ENCODE measurements at regions not wholly inside any gene's neighbourhood (a gene's known extent, or its start where the extent isn't known, plus 50 kb on each side); places are given as distances from the start of the nearest gene placed in this dataset.
A peak's percentile ranks its signal among the peaks of the same experiment; 100 is the strongest.

DNA sequence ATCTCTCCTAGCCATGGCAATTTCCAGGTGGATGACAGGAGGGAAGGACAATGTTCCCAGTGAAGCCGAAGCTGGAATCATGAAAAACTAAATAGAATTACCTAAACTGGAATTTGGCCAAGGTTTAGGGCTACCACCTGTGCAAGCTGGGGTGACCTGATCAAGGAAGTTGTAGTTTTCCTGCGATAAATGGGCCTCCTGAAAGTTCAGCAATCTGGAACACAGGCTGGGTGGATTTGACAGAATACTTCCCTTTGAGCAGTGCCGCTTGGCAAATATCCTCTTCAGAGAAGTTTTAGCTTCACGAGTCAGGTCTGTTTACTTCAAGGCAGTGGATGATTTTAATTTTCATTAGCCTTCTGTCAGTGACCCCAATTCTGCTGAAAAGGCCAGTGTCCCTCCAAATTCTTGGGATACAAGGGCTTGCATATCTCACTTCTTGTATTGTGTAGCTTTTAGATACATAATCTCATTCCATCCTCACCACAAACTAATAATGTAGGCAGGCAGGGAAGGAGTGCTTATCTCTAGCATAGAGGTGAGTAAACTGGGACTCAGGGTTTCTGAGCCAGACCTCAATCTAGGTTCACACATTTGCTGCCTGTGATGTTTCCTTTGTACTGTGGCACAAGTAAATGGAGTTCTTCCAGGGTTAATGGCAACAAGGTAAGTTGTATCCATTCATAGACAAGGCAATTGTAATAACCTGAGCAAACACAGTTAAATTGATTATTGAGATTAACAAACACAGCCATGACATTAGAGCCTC lies 349.4 kb downstream of the NUF2 start:
- ATAC-seq (ENCODE audit: low FRiP score): no peak
- 71 to 74% methylated on average over 4 of the region's 4 CpGs for WGBS, 2 donors
- no peak overlapping the region for H3K4me3 ChIP-seq (ENCODE audit: low read length in 2 of 2)

DNA sequence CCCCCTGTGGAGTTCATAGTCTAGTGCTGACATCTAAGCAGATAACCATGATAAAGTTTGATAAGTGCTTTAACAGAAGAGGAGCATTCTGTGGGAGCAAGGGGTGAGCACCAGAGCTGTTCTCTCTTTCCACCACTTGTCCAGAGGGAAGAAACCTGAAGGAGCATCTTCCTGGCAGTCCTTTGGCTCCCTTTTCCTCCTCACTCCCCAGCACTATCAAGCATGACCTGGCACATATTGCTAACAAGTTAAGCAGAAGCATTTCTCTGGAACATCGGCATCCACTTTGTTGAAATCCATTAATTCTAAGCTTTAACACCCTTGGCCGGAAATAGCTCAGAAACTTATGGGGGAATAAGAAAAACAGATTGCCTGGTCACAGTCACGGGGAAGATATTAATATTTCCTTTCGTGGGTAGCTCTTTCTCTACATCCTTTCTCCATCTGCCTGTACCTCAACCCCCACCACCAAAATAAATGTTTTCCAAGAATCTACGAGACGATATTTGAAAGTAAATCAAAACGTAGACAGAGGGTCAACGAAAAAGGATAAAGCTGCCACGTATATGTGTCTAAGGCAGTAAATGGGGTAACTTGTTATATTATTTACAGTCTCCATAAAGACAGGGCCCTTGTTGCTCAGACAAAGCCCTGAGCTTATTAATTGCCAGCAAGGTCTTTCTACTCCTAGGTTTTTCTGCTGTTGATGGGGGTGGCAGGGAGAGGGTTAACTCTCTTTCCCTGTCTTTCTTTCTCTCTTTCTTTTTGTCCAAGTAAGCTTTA lies 351.4 kb downstream of the NUF2 start:
- H3K36me3 ChIP-seq (ENCODE audit: control insufficient read depth in 1 of 2, insufficient read depth in 2 of 2, low read length in 1 of 2): no peaks in the 10 kb centered on the region
- H3K27ac ChIP-seq (ENCODE audit: low read depth in 1 of 2, low read length in 2 of 2): no peak overlapping the region
- DNase-seq (no peak), ATAC-seq (ENCODE audit: low FRiP score) (no peak)
- 12 to 32% methylated on average over 9 of the region's 9 CpGs for WGBS, 2 donors
- H3K4me1 ChIP-seq (ENCODE audit: control insufficient read depth in 1 of 2, insufficient read depth in 2 of 2, low read length in 2 of 2): no peaks in the 10 kb centered on the region
- H3K27me3 ChIP-seq (ENCODE audit: control insufficient read depth in 1 of 2, insufficient read depth in 2 of 2, low read length in 1 of 2): peaks cover 0 to 5% of the 10 kb centered on the region in 2 donors
- no peaks in the 10 kb centered on the region for H3K9me3 ChIP-seq (ENCODE audit: control insufficient read depth, low read length)
- no peak overlapping the region for H3K4me3 ChIP-seq (ENCODE audit: low read length in 2 of 2)
- intact Hi-C loops (cut with DNase I): no loop called here

More for the DNA sequence above, 349.4 kb downstream of the NUF2 start:
- no peak overlapping the region for H3K27ac ChIP-seq (ENCODE audit: low read depth in 1 of 2, low read length in 2 of 2)
- H3K27me3 ChIP-seq (ENCODE audit: control insufficient read depth in 1 of 2, insufficient read depth in 2 of 2, low read length in 1 of 2): peaks cover 0 to 5% of the 10 kb centered on the region in 2 donors
- H3K4me1 ChIP-seq (ENCODE audit: control insufficient read depth in 1 of 2, insufficient read depth in 2 of 2, low read length in 2 of 2): no peaks in the 10 kb centered on the region
- no peaks in the 10 kb centered on the region for H3K9me3 ChIP-seq (ENCODE audit: control insufficient read depth, low read length)
- no peaks in the 10 kb centered on the region for H3K36me3 ChIP-seq (ENCODE audit: control insufficient read depth in 1 of 2, insufficient read depth in 2 of 2, low read length in 1 of 2)
- DNase-seq: no peak
- intact Hi-C loops (cut with DNase I): no loop called here

DNA sequence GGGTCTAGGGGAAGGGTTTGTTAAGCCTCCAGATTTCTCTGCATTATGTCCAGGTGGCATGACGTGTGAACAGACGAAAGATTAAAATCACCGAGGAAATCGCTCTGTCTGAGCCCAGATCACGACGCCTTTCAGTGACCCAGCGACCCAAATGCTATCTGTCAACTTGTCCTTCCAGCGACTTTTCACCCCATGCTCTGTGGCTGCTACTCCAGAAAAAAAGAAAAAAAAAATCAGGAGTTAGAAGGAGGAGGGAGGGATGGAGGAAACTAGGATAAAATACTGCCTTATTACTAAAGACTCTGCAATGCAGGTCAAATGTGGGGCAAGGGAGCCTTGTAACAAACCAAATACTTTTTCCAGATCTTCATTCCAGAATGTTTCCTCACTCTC lies 352.0 kb downstream of the NUF2 start:
- Histone ChIP-seq H3K36me3 (ENCODE audit: control insufficient read depth in 1 of 2, insufficient read depth in 2 of 2, low read length in 1 of 2) (no peaks in the 10 kb centered on the region), H3K27ac (ENCODE audit: low read depth in 1 of 2, low read length in 2 of 2) (no peak overlapping the region), H3K9me3 (ENCODE audit: control insufficient read depth, low read length) (no peaks in the 10 kb centered on the region), H3K27me3 (ENCODE audit: control insufficient read depth in 1 of 2, insufficient read depth in 2 of 2, low read length in 1 of 2) (peaks cover 0 to 4% of the 10 kb centered on the region in 2 donors), H3K4me3 (ENCODE audit: low read length in 2 of 2) (no peak overlapping the region), H3K4me1 (ENCODE audit: control insufficient read depth in 1 of 2, insufficient read depth in 2 of 2, low read length in 2 of 2) (no peaks in the 10 kb centered on the region)
- WGBS, 2 donors: 11 to 14% methylated on average over 8 of the region's 8 CpGs
- intact Hi-C loops (cut with DNase I): no loop called here
- peak; percentile 70 for ATAC-seq (ENCODE audit: low FRiP score)
- DNase-seq: no peak

DNA sequence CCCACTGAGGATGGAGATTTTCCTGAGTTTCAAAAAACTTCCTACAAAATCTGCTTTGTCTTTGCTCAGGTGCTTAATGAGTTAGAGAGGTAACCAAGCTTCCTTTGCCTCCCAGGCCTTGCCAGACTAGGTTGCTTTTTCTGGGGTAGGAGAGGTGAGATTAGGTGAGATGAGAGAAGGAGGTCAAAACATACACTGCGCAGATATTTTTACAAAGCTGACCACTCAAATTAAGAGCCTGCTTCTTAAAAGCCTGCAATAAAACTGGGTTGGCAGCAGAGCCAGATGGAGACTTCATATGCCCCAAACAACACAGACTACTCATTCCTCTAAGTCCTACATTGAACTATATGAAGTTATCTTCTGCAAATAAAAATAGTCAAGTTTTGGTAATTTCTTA lies 352.5 kb downstream of the NUF2 start:
- no peaks in the 10 kb centered on the region for H3K4me1 ChIP-seq (ENCODE audit: control insufficient read depth in 1 of 2, insufficient read depth in 2 of 2, low read length in 2 of 2)
- H3K36me3 ChIP-seq (ENCODE audit: control insufficient read depth in 1 of 2, insufficient read depth in 2 of 2, low read length in 1 of 2): no peaks in the 10 kb centered on the region
- no peak overlapping the region for H3K27ac ChIP-seq (ENCODE audit: low read depth in 1 of 2, low read length in 2 of 2)
- H3K27me3 ChIP-seq (ENCODE audit: control insufficient read depth in 1 of 2, insufficient read depth in 2 of 2, low read length in 1 of 2): no peaks in the 10 kb centered on the region
- WGBS, 2 donors: 73% methylated on average over 1 of the region's 1 CpG
- DNase-seq: no peak
- ATAC-seq (ENCODE audit: low FRiP score): no peak
- H3K9me3 ChIP-seq (ENCODE audit: control insufficient read depth, low read length): no peaks in the 10 kb centered on the region
- no peak overlapping the region for H3K4me3 ChIP-seq (ENCODE audit: low read length in 2 of 2)
- intact Hi-C loops (cut with DNase I): no loop called here

DNA sequence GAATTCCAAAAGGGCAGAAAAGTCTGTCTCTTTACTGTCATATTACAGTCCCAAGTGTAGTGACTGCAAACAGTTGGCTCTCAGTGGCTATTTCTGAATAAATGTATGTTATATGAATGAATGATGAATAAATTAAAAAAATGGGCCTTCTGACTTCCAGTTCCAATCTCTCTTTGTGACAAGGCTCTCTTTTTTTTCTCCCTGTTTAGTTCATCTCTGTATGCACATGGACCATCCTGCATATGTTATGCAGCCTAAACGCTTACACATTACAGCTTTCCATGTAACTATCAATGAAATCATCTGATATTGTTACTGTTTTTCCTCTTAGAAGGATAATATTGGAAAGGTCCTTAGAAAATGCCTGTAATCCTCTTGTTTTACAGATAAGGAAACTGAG lies 363.0 kb downstream of the NUF2 start:
- Histone ChIP-seq H3K36me3 (ENCODE audit: control insufficient read depth in 1 of 2, insufficient read depth in 2 of 2, low read length in 1 of 2) (no peaks in the 10 kb centered on the region), H3K27ac (ENCODE audit: low read depth in 1 of 2, low read length in 2 of 2) (no peak overlapping the region), H3K27me3 (ENCODE audit: control insufficient read depth in 1 of 2, insufficient read depth in 2 of 2, low read length in 1 of 2) (no peaks in the 10 kb centered on the region), H3K9me3 (ENCODE audit: control insufficient read depth, low read length) (no peaks in the 10 kb centered on the region), H3K4me1 (ENCODE audit: control insufficient read depth in 1 of 2, insufficient read depth in 2 of 2, low read length in 2 of 2) (no peaks in the 10 kb centered on the region), H3K4me3 (ENCODE audit: low read length in 2 of 2) (no peak overlapping the region)
- ATAC-seq (ENCODE audit: low FRiP score) (no peak), DNase-seq (no peak)
- intact Hi-C loops (cut with DNase I): no loop called here
- WGBS, 2 donors: 90 to 94% methylated on average over 1 of the region's 1 CpG

DNA sequence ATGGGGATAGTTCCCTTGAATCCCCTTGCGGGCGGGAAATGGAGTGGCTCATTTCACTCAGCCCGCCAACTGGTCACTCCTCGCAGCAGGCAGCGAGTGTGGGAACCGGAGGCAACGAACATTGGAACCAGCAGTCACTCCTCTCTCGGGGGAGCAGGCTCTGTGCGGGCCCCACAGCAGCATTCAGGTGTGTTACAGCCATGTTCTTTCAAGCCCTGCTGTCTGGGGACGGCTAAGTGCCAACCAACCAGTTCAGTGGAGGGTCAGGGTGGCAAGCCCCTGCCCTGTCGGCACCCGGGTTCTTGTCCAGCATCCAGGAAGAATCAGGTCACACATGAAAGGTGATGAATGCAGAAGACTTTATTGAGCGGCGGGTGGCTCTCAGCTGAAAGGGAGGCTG lies 370.5 kb downstream of the NUF2 start:
- H3K36me3 ChIP-seq (ENCODE audit: control insufficient read depth in 1 of 2, insufficient read depth in 2 of 2, low read length in 1 of 2): no peaks in the 10 kb centered on the region
- DNase-seq: no peak
- no peaks in the 10 kb centered on the region for H3K9me3 ChIP-seq (ENCODE audit: control insufficient read depth, low read length)
- no peak for ATAC-seq (ENCODE audit: low FRiP score)
- no peak overlapping the region for H3K27ac ChIP-seq (ENCODE audit: low read depth in 1 of 2, low read length in 2 of 2)
- no peaks in the 10 kb centered on the region for H3K4me1 ChIP-seq (ENCODE audit: control insufficient read depth in 1 of 2, insufficient read depth in 2 of 2, low read length in 2 of 2)
- intact Hi-C loops (cut with DNase I): no loop called here
- whole genome bisulfite sequencing, 2 donors: 78 to 93% methylated on average over 14 of the region's 14 CpGs
- H3K27me3 ChIP-seq (ENCODE audit: control insufficient read depth in 1 of 2, insufficient read depth in 2 of 2, low read length in 1 of 2): no peaks in the 10 kb centered on the region
- no peak overlapping the region for H3K4me3 ChIP-seq (ENCODE audit: low read length in 2 of 2)

DNA sequence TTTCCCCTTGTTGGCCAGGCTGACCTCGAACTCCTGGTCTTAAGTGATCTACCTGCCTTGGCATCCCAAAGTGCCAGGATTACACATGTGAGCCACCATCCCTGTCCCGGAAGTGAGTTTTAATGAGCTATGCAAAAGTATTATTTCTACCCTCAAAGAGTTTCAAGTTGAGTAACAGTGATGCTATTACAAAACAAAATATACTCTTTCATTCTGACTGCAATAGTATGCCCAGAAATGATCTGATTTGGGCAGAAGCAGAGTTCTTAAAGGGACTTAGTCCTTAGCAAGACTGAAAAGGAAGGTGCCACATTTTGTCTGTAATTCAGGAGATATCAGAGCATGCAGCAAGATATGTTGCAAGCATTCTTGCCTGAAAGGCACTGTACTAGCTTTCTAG lies 375.4 kb downstream of the NUF2 start:
- Histone ChIP-seq H3K4me1 (ENCODE audit: control insufficient read depth in 1 of 2, insufficient read depth in 2 of 2, low read length in 2 of 2) (no peaks in the 10 kb centered on the region), H3K27ac (ENCODE audit: low read depth in 1 of 2, low read length in 2 of 2) (no peak overlapping the region), H3K27me3 (ENCODE audit: control insufficient read depth in 1 of 2, insufficient read depth in 2 of 2, low read length in 1 of 2) (no peaks in the 10 kb centered on the region), H3K36me3 (ENCODE audit: control insufficient read depth in 1 of 2, insufficient read depth in 2 of 2, low read length in 1 of 2) (no peaks in the 10 kb centered on the region), H3K4me3 (ENCODE audit: low read length in 2 of 2) (no peak overlapping the region), H3K9me3 (ENCODE audit: control insufficient read depth, low read length) (no peaks in the 10 kb centered on the region)
- intact Hi-C loops (cut with DNase I): no loop called here
- ATAC-seq (ENCODE audit: low FRiP score) (no peak), DNase-seq (no peak)
- 45 to 66% methylated on average over 2 of the region's 2 CpGs for WGBS, 2 donors

DNA sequence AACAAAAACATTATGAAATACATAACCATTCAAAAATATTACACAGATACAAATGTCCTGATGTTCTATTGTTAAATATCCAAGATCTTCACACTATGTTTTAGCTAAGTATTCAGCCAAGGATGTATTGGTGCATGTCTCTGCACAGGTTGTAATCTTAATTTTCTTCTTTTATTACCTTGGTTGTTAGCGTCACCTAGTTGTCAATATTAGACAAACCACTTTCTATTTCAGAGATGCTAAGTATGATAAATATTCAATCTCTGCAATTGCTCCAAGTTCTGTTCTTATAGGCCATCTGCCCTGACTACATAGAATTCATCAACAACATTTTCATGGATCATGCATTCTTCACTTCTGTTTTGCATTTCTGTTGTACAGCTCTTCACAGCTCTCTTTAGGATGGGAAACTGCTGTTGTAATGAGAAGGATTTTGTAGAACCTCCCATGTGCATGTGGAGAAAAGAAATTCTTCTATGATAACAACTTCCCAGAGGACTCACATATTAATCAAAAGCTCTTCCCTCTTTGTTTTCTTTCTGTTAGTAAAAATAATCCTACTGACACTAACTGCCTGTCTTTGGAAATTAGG lies 380.1 kb downstream of the NUF2 start:
- no peaks in the 10 kb centered on the region for H3K9me3 ChIP-seq (ENCODE audit: control insufficient read depth, low read length)
- intact Hi-C loops (cut with DNase I): no loop called here
- H3K4me3 ChIP-seq (ENCODE audit: low read length in 2 of 2): no peak overlapping the region
- no peak for ATAC-seq (ENCODE audit: low FRiP score)
- no peak for DNase-seq
- H3K27ac ChIP-seq (ENCODE audit: low read depth in 1 of 2, low read length in 2 of 2): no peak overlapping the region
- no peaks in the 10 kb centered on the region for H3K27me3 ChIP-seq (ENCODE audit: control insufficient read depth in 1 of 2, insufficient read depth in 2 of 2, low read length in 1 of 2)
- no peaks in the 10 kb centered on the region for H3K4me1 ChIP-seq (ENCODE audit: control insufficient read depth in 1 of 2, insufficient read depth in 2 of 2, low read length in 2 of 2)
- no peaks in the 10 kb centered on the region for H3K36me3 ChIP-seq (ENCODE audit: control insufficient read depth in 1 of 2, insufficient read depth in 2 of 2, low read length in 1 of 2)
- 71 to 80% methylated on average over 1 of the region's 1 CpG for WGBS, 2 donors
